Prostate gland (tissue), 2 donors: ENCODE measurements at regions not wholly inside any gene's neighbourhood (a gene's known extent, or its start where the extent isn't known, plus 50 kb on each side); places are given as distances from the start of the nearest gene placed in this dataset. TPM values are rescaled to one million over a fixed set of nuclear protein-coding genes. Genes with fewer than 3 reads are reported as not detected.

ENCODE experiments used
- DNase-seq: peaks from one replicate; pipeline ENCODE4 v3.0.0-alpha.2; 2019; ENCODE audit warnings: low spot score
- H3K27ac ChIP-seq, 2 donors: fragments of 200-600 bp; sonication (generic); 2 replicates each; pipeline ENCODE4 v1.5.1; 2017 to 2019
- H3K27me3 ChIP-seq: fragments of 200-600 bp; sonication (generic); replicated peaks from 2 replicates; pipeline ENCODE4 v1.5.1; 2019; ENCODE audit not compliant: insufficient read depth
- H3K36me3 ChIP-seq, 2 donors: fragments of 200-600 bp; sonication (generic); 1 replicate in 1 of 2; 2 replicates in 1 of 2; pipeline versions ENCODE4 v1.5.1 to v1.8.1; 2017 to 2019
- H3K4me1 ChIP-seq: fragments of 200-600 bp; sonication (generic); replicated peaks from 2 replicates; pipeline ENCODE4 v1.5.1; 2019
- H3K4me3 ChIP-seq, 2 donors: fragments of 200-600 bp; sonication (generic); 2 replicates each; pipeline ENCODE4 v1.5.1; 2017 to 2019
- H3K9me3 ChIP-seq: fragments of 200-600 bp; sonication (generic); 2 replicates; pipeline ENCODE4 v1.5.1; 2017
- CTCF ChIP-seq, 4 experiments: fragments of 200-600 bp in 2 of 4; fragments of 450-650 bp in 2 of 4; sonication (generic) in 2 of 4; IDR thresholded peaks; 1 replicate in 3 of 4; 2 replicates in 1 of 4; pipeline ENCODE4 v1.5.1; 2016 to 2019; ENCODE audit warnings: antibody characterized with exemption in 4 of 4, mild to moderate bottlenecking in 2 of 4, moderate library complexity in 2 of 4
- POLR2A ChIP-seq: fragments of 450-650 bp; IDR thresholded peaks from one replicate; pipeline ENCODE4 v1.6.1; 2016; ENCODE audit warnings: antibody characterized with exemption, mild to moderate bottlenecking
- POLR2AphosphoS5 ChIP-seq: sonication (generic); formaldehyde crosslinking; IDR thresholded peaks from one replicate; pipeline ENCODE4 v1.6.1; 2017; ENCODE audit warnings: antibody characterized with exemption
- WGBS: methylation state at CpG from one replicate; pipeline ENCODE4 v1.1.5; 2018; 5-methylcytosine and 5-hydroxymethylcytosine counted together
- intact Hi-C: fragments of 100-400 bp; cut with DNase I; formaldehyde crosslinking; loops from one replicate; pipeline ENCODE4 v1.14.2; 2022
- microRNA-seq: library from miRNA; unstranded; fragments of <30 nt; microRNA quantifications from one replicate; pipeline ENCODE4, GENCODE V29; 2016
- small RNA-seq, 2 donors: library from RNA; depleted of rRNA; stranded (forward); fragments of <200 nt; gene quantifications; one replicate each; pipeline ENCODE3, GENCODE V24; 2016

DNA sequence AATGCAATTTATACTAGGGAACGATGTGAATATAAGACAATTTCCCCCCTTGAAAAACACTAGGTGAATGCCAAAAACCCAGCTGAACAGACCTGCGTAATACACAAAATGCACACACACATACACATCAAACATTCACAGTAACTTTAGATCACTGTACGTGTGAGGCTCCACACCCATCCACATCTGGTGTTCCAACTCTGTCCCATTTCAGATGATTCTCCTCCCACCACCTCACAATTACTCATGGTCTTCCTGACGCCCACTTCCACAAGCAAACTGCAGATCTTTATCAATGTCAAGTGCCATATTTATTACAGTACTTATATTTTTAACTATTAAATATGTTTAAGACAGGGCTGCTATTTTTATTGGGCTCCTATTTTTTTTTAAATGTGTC, 57.8 kb upstream of the TENM4 start:
- Histone ChIP-seq H3K9me3 (no peaks in the 10 kb centered on the region), H3K4me3 (no peak overlapping the region), H3K4me1 (no peaks in the 10 kb centered on the region), H3K27me3 (no peaks in the 10 kb centered on the region), H3K27ac (no peak overlapping the region), H3K36me3 (no peaks in the 10 kb centered on the region)
- no peak for DNase-seq
- intact Hi-C loops, result no loop called here
- TF ChIP-seq POLR2AphosphoS5, result no peak
- no peak for TF ChIP-seq POLR2A
- TF ChIP-seq CTCF (IDR thresholded peaks at IDR 0.05), result no peak
- 33% methylated on average over 4 of the region's 4 CpGs for WGBS

- H3K27ac ChIP-seq, result no peak overlapping the region
- WGBS, result 32% methylated on average over 8 of the region's 11 CpGs
- H3K4me3 ChIP-seq, result no peak overlapping the region
- TF ChIP-seq POLR2A (no peak), CTCF (IDR thresholded peaks at IDR 0.05) (peak; percentile 39 to 78 (median 60))
- H3K9me3 ChIP-seq, result no peaks in the 10 kb centered on the region
- H3K4me1 ChIP-seq, result no peaks in the 10 kb centered on the region
- no peaks in the 10 kb centered on the region for H3K36me3 ChIP-seq
- peak; percentile 61 for DNase-seq
- intact Hi-C loops, result loop anchor here (5.0 kb wide), 1 partner anchor 846 kb away; no protein-coding TSS in a partner anchor
- no peaks in the 10 kb centered on the region for H3K27me3 ChIP-seq
Observed at GRCh38 chr11:79493555-79494171, 52.8 kb upstream of the TENM4 start.

DNA sequence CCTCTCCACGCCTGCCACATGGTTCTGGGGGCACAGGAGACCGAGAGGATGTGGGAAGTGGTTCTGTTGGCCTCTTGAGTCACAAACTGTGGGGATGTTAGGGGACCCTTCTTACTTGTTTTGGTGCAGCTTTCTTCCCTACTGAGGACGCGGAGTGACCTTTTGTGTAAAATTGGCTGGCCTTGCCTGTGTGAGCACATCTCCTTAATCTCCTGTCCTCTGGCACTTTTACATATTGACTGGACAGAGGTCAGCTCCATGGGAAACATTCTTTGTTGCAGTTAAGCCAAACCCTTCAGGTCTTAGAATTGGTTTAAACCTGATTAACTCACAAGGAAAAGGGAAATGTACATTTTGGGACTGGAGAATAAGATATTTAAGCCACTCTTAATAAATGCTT, 51.2 kb upstream of the TENM4 start:
- Histone ChIP-seq H3K27me3 (no peaks in the 10 kb centered on the region), H3K36me3 (no peaks in the 10 kb centered on the region), H3K9me3 (no peaks in the 10 kb centered on the region), H3K27ac (no peak overlapping the region), H3K4me1 (no peaks in the 10 kb centered on the region), H3K4me3 (no peak overlapping the region)
- TF ChIP-seq POLR2A (no peak), POLR2AphosphoS5 (no peak), CTCF (IDR thresholded peaks at IDR 0.05) (no peak)
- no peak for DNase-seq
- intact Hi-C loops, result loop anchor here (5.0 kb wide), 1 partner anchor 845 kb away; no protein-coding TSS in a partner anchor
- 89% methylated on average over 4 of the region's 4 CpGs for WGBS

Small RNAs in the stretch of these regions (microRNA-seq; reads per million reads assigned to microRNA genes)
- not detected for gene MIR4300

Small RNAs in the stretch of these regions (small RNA-seq; reads per million reads assigned to genes)
- gene AP002802.2 (0 reads per million in 2 donors), gene MIR4300 (0 reads per million in 2 donors), gene MTND4LP18 (0 reads per million in 2 donors), gene RNU6-544P (0 reads per million in 2 donors)
